HL-60 (cell line): ENCODE measurements at regions not wholly inside any gene's neighbourhood (a gene's known extent, or its start where the extent isn't known, plus 50 kb on each side); places are given as distances from the start of the nearest gene placed in this dataset.

Experiments
- DNase-seq, 2 experiments: peaks; one replicate each; pipeline ENCODE4 v3.0.0-alpha.2; 2010 to 2020; ENCODE audit warnings: low read depth in 1 of 2, low spot score in 1 of 2
- H3K27ac ChIP-seq: fragments of 250-450 bp; sonication (Bioruptor Pico); replicated peaks from 2 replicates; pipeline ENCODE4 v1.5.1; 2020; ENCODE audit warnings: mild to moderate bottlenecking, moderate library complexity
- H3K27me3 ChIP-seq: fragments of 250-450 bp; sonication (Bioruptor Pico); 2 replicates; pipeline ENCODE4 v1.5.1; 2021; ENCODE audit warnings: mild to moderate bottlenecking, moderate library complexity; ENCODE audit not compliant: insufficient read depth, poor library complexity, severe bottlenecking
- H3K4me3 ChIP-seq: replicated peaks from 2 replicates; pipeline ENCODE4 v1.5.1; 2011; ENCODE audit warnings: mild to moderate bottlenecking, control low read depth, low read length; ENCODE audit not compliant: insufficient read depth
- GABPA ChIP-seq: IDR thresholded peaks from 2 replicates; pipeline ENCODE4 v1.6.1; 2012; ENCODE audit warnings: low read depth
- POLR2AphosphoS5 ChIP-seq: IDR thresholded peaks from 2 replicates; pipeline ENCODE4 v1.6.1; 2012; ENCODE audit warnings: low read depth
- REST ChIP-seq: IDR thresholded peaks from 2 replicates; pipeline ENCODE4 v1.6.1; 2012; ENCODE audit warnings: low read depth; ENCODE audit not compliant: insufficient replicate concordance
- SPI1 ChIP-seq: IDR thresholded peaks from 2 replicates; pipeline ENCODE4 v1.6.1; 2012; ENCODE audit warnings: low read depth, mild to moderate bottlenecking, borderline replicate concordance
- TF ChIP-seq, protein P1 (sequence below): IDR thresholded peaks from one replicate; pipeline ENCODE4 v1.5.1; 2011; ENCODE audit warnings: low read length, control low read depth, inconsistent platforms; ENCODE audit not compliant: insufficient read depth

DNA sequence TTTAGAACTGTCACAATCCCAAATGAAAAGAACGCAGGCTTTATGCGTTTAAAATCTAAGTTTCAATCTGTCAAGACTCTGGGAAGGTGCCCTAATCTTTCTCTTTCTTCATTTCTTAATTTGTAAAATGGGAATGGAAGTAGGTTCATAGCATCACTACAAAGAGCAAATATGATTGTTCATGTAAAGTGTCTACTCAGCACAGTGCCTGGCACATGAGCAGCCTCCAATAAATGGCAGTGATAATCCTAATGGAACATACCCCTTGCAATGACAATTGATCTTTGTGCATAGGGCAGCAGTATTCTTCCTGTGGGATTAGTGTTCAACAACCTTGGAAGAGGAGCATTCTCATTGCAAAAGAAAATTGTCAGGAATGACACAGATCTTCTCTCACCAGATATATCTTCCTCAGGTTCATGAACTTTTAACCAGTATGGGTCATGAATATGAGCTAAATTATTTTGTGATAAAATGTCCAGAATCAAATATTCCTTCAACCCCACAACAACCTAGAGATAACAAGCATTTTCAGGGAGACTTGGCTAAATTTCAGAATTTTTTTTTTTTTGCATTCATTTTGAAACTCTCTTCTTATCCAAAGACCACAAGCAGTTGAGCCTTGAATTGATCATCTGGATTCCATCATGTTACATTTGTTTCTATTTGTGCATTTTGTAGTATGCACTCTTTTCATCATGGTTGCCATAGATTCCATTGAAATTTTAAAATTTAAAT lies 149.1 kb downstream of the TBX18 start:
- H3K4me3 ChIP-seq: no peak overlapping the region
- no peaks in the 10 kb centered on the region for H3K27me3 ChIP-seq
- TF ChIP-seq, protein P1, sequence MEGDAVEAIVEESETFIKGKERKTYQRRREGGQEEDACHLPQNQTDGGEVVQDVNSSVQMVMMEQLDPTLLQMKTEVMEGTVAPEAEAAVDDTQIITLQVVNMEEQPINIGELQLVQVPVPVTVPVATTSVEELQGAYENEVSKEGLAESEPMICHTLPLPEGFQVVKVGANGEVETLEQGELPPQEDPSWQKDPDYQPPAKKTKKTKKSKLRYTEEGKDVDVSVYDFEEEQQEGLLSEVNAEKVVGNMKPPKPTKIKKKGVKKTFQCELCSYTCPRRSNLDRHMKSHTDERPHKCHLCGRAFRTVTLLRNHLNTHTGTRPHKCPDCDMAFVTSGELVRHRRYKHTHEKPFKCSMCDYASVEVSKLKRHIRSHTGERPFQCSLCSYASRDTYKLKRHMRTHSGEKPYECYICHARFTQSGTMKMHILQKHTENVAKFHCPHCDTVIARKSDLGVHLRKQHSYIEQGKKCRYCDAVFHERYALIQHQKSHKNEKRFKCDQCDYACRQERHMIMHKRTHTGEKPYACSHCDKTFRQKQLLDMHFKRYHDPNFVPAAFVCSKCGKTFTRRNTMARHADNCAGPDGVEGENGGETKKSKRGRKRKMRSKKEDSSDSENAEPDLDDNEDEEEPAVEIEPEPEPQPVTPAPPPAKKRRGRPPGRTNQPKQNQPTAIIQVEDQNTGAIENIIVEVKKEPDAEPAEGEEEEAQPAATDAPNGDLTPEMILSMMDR: no peak
- TF ChIP-seq POLR2AphosphoS5: no peak
- no peak for TF ChIP-seq SPI1
- no peak for TF ChIP-seq REST
- TF ChIP-seq GABPA: no peak
- H3K27ac ChIP-seq: no peak overlapping the region
- no peak for DNase-seq

- no peak for TF ChIP-seq REST
- TF ChIP-seq POLR2AphosphoS5: no peak
- no peak for TF ChIP-seq GABPA
- TF ChIP-seq, protein P1: no peak
- no peak for TF ChIP-seq SPI1
- Histone ChIP-seq H3K4me3 (no peak overlapping the region), H3K27ac (no peak overlapping the region), H3K27me3 (no peaks in the 10 kb centered on the region)
- no peak for DNase-seq
Measured at GRCh38 chr6:84606860-84607259, 157.5 kb downstream of the TBX18 start.

GRCh38 chr6:84605298-84605697 lies 159.1 kb downstream of the TBX18 start:
- TF ChIP-seq SPI1 (no peak), REST (no peak), POLR2AphosphoS5 (no peak), GABPA (no peak)
- TF ChIP-seq, protein P1: no peak
- DNase-seq: no peak
- Histone ChIP-seq H3K27ac (no peak overlapping the region), H3K27me3 (no peaks in the 10 kb centered on the region), H3K4me3 (no peak overlapping the region)
